Liver (tissue), 8 donors: ENCODE measurements at regions not wholly inside any gene's neighbourhood (a gene's known extent, or its start where the extent isn't known, plus 50 kb on each side); places are given as distances from the start of the nearest gene placed in this dataset.

Experiments used
- DNase-seq: peaks from one replicate; pipeline ENCODE4 v3.0.0-alpha.2; 2017; ENCODE audit warnings: low spot score
- H3K27ac ChIP-seq, 2 donors: one replicate each; pipeline ENCODE4 v1.7.0; 2013; ENCODE audit warnings: inconsistent platforms in 2 of 2, low read length in 2 of 2, control low read depth in 1 of 2, low read depth in 1 of 2, mild to moderate bottlenecking in 1 of 2
- H3K27me3 ChIP-seq, 4 donors: one replicate each; pipeline versions ENCODE4 v1.6.1 to v1.7.0; 2013; ENCODE audit warnings: low read length in 3 of 4, inconsistent platforms in 1 of 4, mild to moderate bottlenecking in 1 of 4, moderate library complexity in 1 of 4; ENCODE audit not compliant: control insufficient read depth in 4 of 4, insufficient read depth in 4 of 4
- H3K36me3 ChIP-seq, 4 donors: one replicate each; pipeline versions ENCODE4 v1.6.1 to v1.7.0; 2013; ENCODE audit warnings: low read length in 3 of 4, mild to moderate bottlenecking in 3 of 4, low read depth in 1 of 4, moderate library complexity in 1 of 4; ENCODE audit not compliant: control insufficient read depth in 4 of 4, insufficient read depth in 3 of 4
- H3K4me1 ChIP-seq, 4 donors: one replicate each; pipeline versions ENCODE4 v1.6.1 to v1.7.0; 2013; ENCODE audit warnings: low read length in 3 of 4, mild to moderate bottlenecking in 3 of 4, moderate library complexity in 1 of 4; ENCODE audit not compliant: control insufficient read depth in 4 of 4, insufficient read depth in 4 of 4
- H3K4me3 ChIP-seq, 3 donors: one replicate each; pipeline versions ENCODE4 v1.6.1 to v1.7.0; 2013; ENCODE audit warnings: low read length in 3 of 3, control low read depth in 1 of 3, low read depth in 1 of 3, mild to moderate bottlenecking in 1 of 3
- H3K9ac ChIP-seq, 2 donors: one replicate each; pipeline ENCODE4 v1.7.0; 2013; ENCODE audit warnings: low read length in 2 of 2, mild to moderate bottlenecking in 2 of 2, moderate library complexity in 2 of 2, control low read depth in 1 of 2, low read depth in 1 of 2
- H3K9me3 ChIP-seq, 4 donors: one replicate each; pipeline versions ENCODE4 v1.6.1 to v1.7.0; 2013; ENCODE audit warnings: low read length in 3 of 4; ENCODE audit not compliant: control insufficient read depth in 4 of 4
- CTCF ChIP-seq: fragments of 150-350 bp; IDR thresholded peaks from 2 replicates; pipeline ENCODE4 v1.5.1; 2017; ENCODE audit warnings: improper control_type of control experiment, low read depth, low read length; ENCODE audit not compliant: missing input control
- EGR1 ChIP-seq, 2 donors: IDR thresholded peaks; 2 replicates each; pipeline ENCODE4 v1.6.1; 2016 to 2018; ENCODE audit warnings: antibody characterized with exemption in 2 of 2, low read depth in 2 of 2
- FOXA1 ChIP-seq: IDR thresholded peaks from 2 replicates; pipeline ENCODE4 v1.6.1; 2016; ENCODE audit warnings: antibody characterized with exemption
- FOXA2 ChIP-seq: IDR thresholded peaks from 2 replicates; pipeline ENCODE4 v1.6.1; 2016; ENCODE audit warnings: antibody characterized with exemption
- GABPA ChIP-seq, 2 donors: IDR thresholded peaks in 1 of 2; conservative IDR thresholded peaks in 1 of 2; 2 replicates each; pipeline ENCODE4 v1.6.1; 2016; ENCODE audit warnings: antibody characterized with exemption in 2 of 2, mild to moderate bottlenecking in 1 of 2, moderate library complexity in 1 of 2
- HNF4A ChIP-seq, 2 donors: conservative IDR thresholded peaks; 2 replicates each; pipeline ENCODE4 v1.6.1; 2016; ENCODE audit warnings: antibody characterized with exemption in 2 of 2, mild to moderate bottlenecking in 2 of 2
- HNF4G ChIP-seq: IDR thresholded peaks from 2 replicates; pipeline ENCODE4 v1.6.1; 2016; ENCODE audit warnings: antibody characterized with exemption
- JUND ChIP-seq, 2 donors: IDR thresholded peaks; 2 replicates each; pipeline ENCODE4 v1.6.1; 2016; ENCODE audit warnings: antibody characterized with exemption in 2 of 2
- MAX ChIP-seq: IDR thresholded peaks from 2 replicates; pipeline ENCODE4 v1.6.1; 2016; ENCODE audit warnings: antibody characterized with exemption
- RAD21 ChIP-seq, 2 donors: IDR thresholded peaks; 2 replicates each; pipeline ENCODE4 v1.6.1; 2016; ENCODE audit warnings: antibody characterized with exemption in 2 of 2, mild to moderate bottlenecking in 2 of 2
- REST ChIP-seq: IDR thresholded peaks from 2 replicates; pipeline ENCODE4 v1.6.1; 2016; ENCODE audit warnings: antibody characterized with exemption, mild to moderate bottlenecking
- SP1 ChIP-seq: IDR thresholded peaks from 2 replicates; pipeline ENCODE4 v1.6.1; 2018; ENCODE audit warnings: antibody characterized with exemption, mild to moderate bottlenecking
- TAF1 ChIP-seq: conservative IDR thresholded peaks from 2 replicates; pipeline ENCODE4 v1.6.1; 2016; ENCODE audit warnings: antibody characterized with exemption, mild to moderate bottlenecking
- YY1 ChIP-seq: IDR thresholded peaks from 2 replicates; pipeline ENCODE4 v1.6.1; 2016; ENCODE audit warnings: antibody characterized with exemption, mild to moderate bottlenecking
- ZBTB33 ChIP-seq: IDR thresholded peaks from 2 replicates; pipeline ENCODE4 v1.6.1; 2016; ENCODE audit warnings: antibody characterized with exemption
- whole genome bisulfite sequencing: extraction: QIAGEN DNeasy Blood & Tissue Kit; methylation state at CpG from one replicate; pipeline ENCODE4 v1.1.7; 2013; 5-methylcytosine and 5-hydroxymethylcytosine counted together
- donor health status: healthy.
- donor health status: healthy.
- donor health status: healthy.
- donor health status: healthy.
- donor health status: healthy.

- no peak for TF ChIP-seq FOXA2
- no peak for TF ChIP-seq ZBTB33
- TF ChIP-seq FOXA1, result no peak
- TF ChIP-seq JUND (IDR thresholded peaks at IDR 0.05), result no peak
- TF ChIP-seq TAF1, result no peak
- TF ChIP-seq YY1, result no peak
- no peak for TF ChIP-seq EGR1 (IDR thresholded peaks at IDR 0.05; ENCODE audit: low read depth in 2 of 2)
- no peak for TF ChIP-seq HNF4G
- TF ChIP-seq REST, result no peak
- TF ChIP-seq SP1, result no peak
- no peak for TF ChIP-seq MAX
- no peak for TF ChIP-seq CTCF
- TF ChIP-seq RAD21 (IDR thresholded peaks at IDR 0.05), result no peak
- TF ChIP-seq HNF4A (conservative IDR thresholded peaks at IDR 0.05), result no peak
- Histone ChIP-seq H3K4me3 (no peak overlapping the region), H3K9me3 (no peaks in the 10 kb centered on the region), H3K27ac (no peak overlapping the region), H3K36me3 (no peaks in the 10 kb centered on the region), H3K9ac (no peak overlapping the region), H3K27me3 (no peaks in the 10 kb centered on the region), H3K4me1 (peaks cover 0 to 10% (median 0%) of the 10 kb centered on the region in 4 donors)
- no peak for DNase-seq
- WGBS, result 51% methylated on average over 1 of the region's 1 CpG
These were observed 472.8 kb downstream of the DMRTA1 start for GRCh38 chr9:22919423-22919822.

GRCh38 chr9:22921742-22922141 lies 475.1 kb downstream of the DMRTA1 start:
- no peak for DNase-seq
- Histone ChIP-seq H3K9ac (no peak overlapping the region), H3K9me3 (no peaks in the 10 kb centered on the region), H3K27me3 (no peaks in the 10 kb centered on the region), H3K4me1 (peaks cover 0 to 10% (median 0%) of the 10 kb centered on the region in 4 donors), H3K27ac (no peak overlapping the region), H3K36me3 (no peaks in the 10 kb centered on the region), H3K4me3 (no peak overlapping the region)
- TF ChIP-seq GABPA (IDR thresholded peaks at IDR 0.05 in 1 of 2, conservative IDR thresholded peaks at IDR 0.05 in 1 of 2) (no peak), HNF4A (conservative IDR thresholded peaks at IDR 0.05) (peak in 1 of 2 donors; percentile 28), HNF4G (no peak), MAX (no peak), TAF1 (no peak), SP1 (no peak)
- WGBS, result 30% methylated on average over 3 of the region's 3 CpGs
